ENCODE measurements at regions not wholly inside any gene's neighbourhood (a gene's known extent, or its start where the extent isn't known, plus 50 kb on each side); places are given as distances from the start of the nearest gene placed in this dataset.

- DNase-seq (ENCODE audit: low read depth), result no peak
- TF ChIP-seq CTCF (IDR thresholded peaks at IDR 0.05; ENCODE audit: control insufficient read depth, insufficient read depth, low read depth, low read length, missing control alignments), result no peak
- no peak overlapping the region for H3K4me3 ChIP-seq (ENCODE audit: control insufficient read depth, low read depth, low read length)
Measured at GRCh38 chr14:96151242-96151641, 53.4 kb upstream of the BDKRB2 start.

GRCh38 chr14:96153003-96153402 lies 51.6 kb upstream of the BDKRB2 start:
- H3K4me3 ChIP-seq (ENCODE audit: control insufficient read depth, low read depth, low read length), result no peak overlapping the region
- DNase-seq (ENCODE audit: low read depth), result no peak
- TF ChIP-seq CTCF (IDR thresholded peaks at IDR 0.05; ENCODE audit: control insufficient read depth, insufficient read depth, low read depth, low read length, missing control alignments), result no peak

Measured in AG09309 (cell line).